ENCODE measurements at regions not wholly inside any gene's neighbourhood (a gene's known extent, or its start where the extent isn't known, plus 50 kb on each side); places are given as distances from the start of the nearest gene placed in this dataset.

- intact Hi-C loops (cut with DNase I) = no loop called here
- DNase-seq (no peak), ATAC-seq (no peak)
- H3K9me3 ChIP-seq = no peaks in the 10 kb centered on the region
- WGBS (ENCODE audit: insufficient coverage, low coverage, low lambda C conversion rate, missing lambda C conversion rate) = 82% methylated on average over 6 of the region's 8 CpGs
- no peak overlapping the region for H3K27ac ChIP-seq
- H3K4me3 ChIP-seq = no peak overlapping the region
- H3K36me3 ChIP-seq = no peaks in the 10 kb centered on the region
- TF ChIP-seq CTCF (IDR thresholded peaks at IDR 0.05) = no peak
- no peak for TF ChIP-seq POLR2A (IDR thresholded peaks at IDR 0.05)
- H3K4me1 ChIP-seq = no peaks in the 10 kb centered on the region
- H3K27me3 ChIP-seq = no peaks in the 10 kb centered on the region
Measured at GRCh38 chr20:53695797-53696527, 102.3 kb upstream of the ZNF217 start.

GRCh38 chr20:53693262-53693871, 99.7 kb upstream of the ZNF217 start:
- peak in 2 of 4 donors; percentile 12 to 16 for ATAC-seq
- H3K9me3 ChIP-seq = no peaks in the 10 kb centered on the region
- H3K4me1 ChIP-seq = no peaks in the 10 kb centered on the region
- no peak overlapping the region for H3K4me3 ChIP-seq
- no peaks in the 10 kb centered on the region for H3K27me3 ChIP-seq
- WGBS (ENCODE audit: insufficient coverage, low coverage, low lambda C conversion rate, missing lambda C conversion rate) = 65% methylated on average over 13 of the region's 17 CpGs
- DNase-seq = no peak
- intact Hi-C loops (cut with DNase I) = no loop called here
- no peak for TF ChIP-seq CTCF (IDR thresholded peaks at IDR 0.05)
- no peak overlapping the region for H3K27ac ChIP-seq
- no peaks in the 10 kb centered on the region for H3K36me3 ChIP-seq

- H3K9me3 ChIP-seq = no peaks in the 10 kb centered on the region
- WGBS (ENCODE audit: insufficient coverage, low coverage, low lambda C conversion rate, missing lambda C conversion rate) = 69% methylated on average over 9 of the region's 10 CpGs
- TF ChIP-seq CTCF (IDR thresholded peaks at IDR 0.05) = no peak
- TF ChIP-seq POLR2A (IDR thresholded peaks at IDR 0.05) = no peak
- no peak overlapping the region for H3K4me3 ChIP-seq
- H3K4me1 ChIP-seq = no peaks in the 10 kb centered on the region
- H3K27ac ChIP-seq = no peak overlapping the region
- ATAC-seq = peak in 3 of 4 donors; percentile 26 to 75 (median 45)
- H3K36me3 ChIP-seq = no peaks in the 10 kb centered on the region
- DNase-seq = no peak
- intact Hi-C loops (cut with DNase I) = no loop called here
- no peaks in the 10 kb centered on the region for H3K27me3 ChIP-seq
Measured at GRCh38 chr20:53692465-53693067, 98.9 kb upstream of the ZNF217 start.

GRCh38 chr20:53691811-53692192, 98.2 kb upstream of the ZNF217 start:
- no peak overlapping the region for H3K4me3 ChIP-seq
- DNase-seq (no peak), ATAC-seq (no peak)
- no peaks in the 10 kb centered on the region for H3K27me3 ChIP-seq
- H3K27ac ChIP-seq = no peak overlapping the region
- intact Hi-C loops (cut with DNase I) = no loop called here
- no peak for TF ChIP-seq CTCF (IDR thresholded peaks at IDR 0.05)
- no peak for TF ChIP-seq POLR2A (IDR thresholded peaks at IDR 0.05)
- no peaks in the 10 kb centered on the region for H3K4me1 ChIP-seq
- no peaks in the 10 kb centered on the region for H3K36me3 ChIP-seq
- 80% methylated on average over 1 of the region's 1 CpG for WGBS (ENCODE audit: insufficient coverage, low coverage, low lambda C conversion rate, missing lambda C conversion rate)
- H3K9me3 ChIP-seq = no peaks in the 10 kb centered on the region

Measured in right lobe of liver (tissue), 6 donors.